ENCODE measurements at regions not wholly inside any gene's neighbourhood (a gene's known extent, or its start where the extent isn't known, plus 50 kb on each side); places are given as distances from the start of the nearest gene placed in this dataset.

GRCh38 chr9:28318515-28318914 is 745.2 kb upstream of the C9orf72 start:
- DNase-seq (ENCODE audit: low read depth in 2 of 2), result no peak

- DNase-seq (ENCODE audit: low read depth in 2 of 2), result no peak
Observed at GRCh38 chr9:28319981-28320380, 746.7 kb upstream of the C9orf72 start.

GRCh38 chr9:28320616-28321015 is 747.3 kb upstream of the C9orf72 start:
- DNase-seq (ENCODE audit: low read depth in 2 of 2), result no peak

- no peak for DNase-seq (ENCODE audit: low read depth in 2 of 2)
Observed at GRCh38 chr9:28329323-28329722, 756.0 kb upstream of the C9orf72 start.

GRCh38 chr9:28332648-28333047 is 759.4 kb upstream of the C9orf72 start:
- DNase-seq (ENCODE audit: low read depth in 2 of 2), result no peak

- DNase-seq (ENCODE audit: low read depth in 2 of 2), result no peak
Observed at GRCh38 chr9:28341913-28342312, 768.6 kb upstream of the C9orf72 start.

GRCh38 chr9:28342815-28343338 is 769.6 kb upstream of the C9orf72 start:
- no peak for DNase-seq (ENCODE audit: low read depth in 2 of 2)

- DNase-seq (ENCODE audit: low read depth in 2 of 2), result no peak
Observed at GRCh38 chr9:28363151-28363562, 789.9 kb upstream of the C9orf72 start.

- no peak for DNase-seq (ENCODE audit: low read depth in 2 of 2)
Observed at GRCh38 chr9:28365020-28365640, 791.8 kb upstream of the C9orf72 start.

- DNase-seq (ENCODE audit: low read depth in 2 of 2), result no peak
Observed at GRCh38 chr9:28365728-28366127, 792.4 kb upstream of the C9orf72 start.

GRCh38 chr9:28378231-28378630 is 805.0 kb upstream of the C9orf72 start:
- DNase-seq (ENCODE audit: low read depth in 2 of 2), result no peak

- no peak for DNase-seq (ENCODE audit: low read depth in 2 of 2)
Observed at GRCh38 chr9:28379082-28379481, 805.8 kb upstream of the C9orf72 start.

GRCh38 chr9:28389411-28389810 is 816.1 kb upstream of the C9orf72 start:
- DNase-seq (ENCODE audit: low read depth in 2 of 2), result no peak

GRCh38 chr9:28394774-28395173 is 821.5 kb upstream of the C9orf72 start:
- DNase-seq (ENCODE audit: low read depth in 2 of 2), result no peak

GRCh38 chr9:28396058-28396457 is 822.8 kb upstream of the C9orf72 start:
- DNase-seq (ENCODE audit: low read depth in 2 of 2), result no peak

GRCh38 chr9:28407351-28407750 is 834.1 kb upstream of the C9orf72 start:
- DNase-seq (ENCODE audit: low read depth in 2 of 2), result no peak

GRCh38 chr9:28409919-28410318 is 836.6 kb upstream of the C9orf72 start:
- DNase-seq (ENCODE audit: low read depth in 2 of 2), result no peak

- DNase-seq (ENCODE audit: low read depth in 2 of 2), result no peak
Observed at GRCh38 chr9:28410411-28410810, 837.1 kb upstream of the C9orf72 start.

GRCh38 chr9:28413471-28413870 is 840.2 kb upstream of the C9orf72 start:
- DNase-seq (ENCODE audit: low read depth in 2 of 2), result no peak

- DNase-seq (ENCODE audit: low read depth in 2 of 2), result no peak
Observed at GRCh38 chr9:28423255-28423654, 850.0 kb upstream of the C9orf72 start.

GRCh38 chr9:28435456-28435855 is 862.2 kb upstream of the C9orf72 start:
- DNase-seq (ENCODE audit: low read depth in 2 of 2), result no peak

- no peak for DNase-seq (ENCODE audit: low read depth in 2 of 2)
Observed at GRCh38 chr9:28439688-28440087, 866.4 kb upstream of the C9orf72 start.

- DNase-seq (ENCODE audit: low read depth in 2 of 2), result no peak
Observed at GRCh38 chr9:28443461-28443860, 870.2 kb upstream of the C9orf72 start.

- no peak for DNase-seq (ENCODE audit: low read depth in 2 of 2)
Observed at GRCh38 chr9:28444637-28445036, 871.4 kb upstream of the C9orf72 start.

Data from stimulated activated CD4-positive, alpha-beta T cell treated with anti-CD3 and anti-CD28 coated beads, Interleukin-15, amount 100 ng/mL, for 48 hours (primary cell).